ENCODE measurements at regions not wholly inside any gene's neighbourhood (a gene's known extent, or its start where the extent isn't known, plus 50 kb on each side); places are given as distances from the start of the nearest gene placed in this dataset.

DNA sequence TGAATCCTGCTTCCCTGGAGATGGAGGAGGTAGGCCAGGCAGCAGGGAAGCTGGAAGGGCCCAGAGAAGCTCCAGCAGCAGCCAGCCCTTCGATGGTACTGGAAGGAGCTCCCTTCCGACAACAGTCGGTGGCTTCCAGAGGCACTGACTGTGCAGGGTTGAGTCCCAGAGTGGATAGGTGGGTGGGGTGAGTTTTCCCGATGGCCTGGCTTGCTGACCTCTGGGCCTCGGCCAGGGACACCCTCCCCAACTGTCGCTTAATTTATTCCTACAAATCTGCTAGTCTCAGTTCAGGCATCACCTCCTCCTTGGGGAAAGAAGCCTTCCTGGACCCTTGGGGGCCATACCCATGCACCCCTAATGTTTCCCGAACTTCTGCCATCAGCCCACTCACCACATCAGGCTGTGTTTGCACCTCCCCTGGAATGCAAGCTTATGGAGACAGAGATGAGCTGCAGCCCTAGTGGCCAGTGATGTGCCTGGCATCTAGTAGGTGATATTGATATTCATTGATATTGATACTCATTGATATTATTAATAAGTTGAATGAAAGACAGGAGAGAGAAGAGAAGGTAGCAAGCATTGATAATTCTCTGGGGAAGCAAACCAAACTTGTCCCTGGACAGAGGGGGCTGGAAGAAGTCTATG lies 104.6 kb upstream of the BOD1 start:
- DNase-seq (ENCODE audit: low read depth) = no peak
- TF ChIP-seq, protein P1, sequence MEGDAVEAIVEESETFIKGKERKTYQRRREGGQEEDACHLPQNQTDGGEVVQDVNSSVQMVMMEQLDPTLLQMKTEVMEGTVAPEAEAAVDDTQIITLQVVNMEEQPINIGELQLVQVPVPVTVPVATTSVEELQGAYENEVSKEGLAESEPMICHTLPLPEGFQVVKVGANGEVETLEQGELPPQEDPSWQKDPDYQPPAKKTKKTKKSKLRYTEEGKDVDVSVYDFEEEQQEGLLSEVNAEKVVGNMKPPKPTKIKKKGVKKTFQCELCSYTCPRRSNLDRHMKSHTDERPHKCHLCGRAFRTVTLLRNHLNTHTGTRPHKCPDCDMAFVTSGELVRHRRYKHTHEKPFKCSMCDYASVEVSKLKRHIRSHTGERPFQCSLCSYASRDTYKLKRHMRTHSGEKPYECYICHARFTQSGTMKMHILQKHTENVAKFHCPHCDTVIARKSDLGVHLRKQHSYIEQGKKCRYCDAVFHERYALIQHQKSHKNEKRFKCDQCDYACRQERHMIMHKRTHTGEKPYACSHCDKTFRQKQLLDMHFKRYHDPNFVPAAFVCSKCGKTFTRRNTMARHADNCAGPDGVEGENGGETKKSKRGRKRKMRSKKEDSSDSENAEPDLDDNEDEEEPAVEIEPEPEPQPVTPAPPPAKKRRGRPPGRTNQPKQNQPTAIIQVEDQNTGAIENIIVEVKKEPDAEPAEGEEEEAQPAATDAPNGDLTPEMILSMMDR (IDR thresholded peaks at IDR 0.05; ENCODE audit: low read length, missing control alignments) = no peak
- H3K4me3 ChIP-seq (replicated peaks; ENCODE audit: low read depth, low read length) = no peak overlapping the region

GRCh38 chr5:173721601-173722232 lies 105.3 kb upstream of the BOD1 start:
- no peak for DNase-seq (ENCODE audit: low read depth)
- H3K4me3 ChIP-seq (replicated peaks; ENCODE audit: low read depth, low read length) = no peak overlapping the region
- TF ChIP-seq, protein P1 (IDR thresholded peaks at IDR 0.05; ENCODE audit: low read length, missing control alignments) = no peak

GRCh38 chr5:173726846-173727557 lies 110.6 kb upstream of the BOD1 start:
- TF ChIP-seq, protein P1 (IDR thresholded peaks at IDR 0.05; ENCODE audit: low read length, missing control alignments) = no peak
- no peak overlapping the region for H3K4me3 ChIP-seq (replicated peaks; ENCODE audit: low read depth, low read length)
- peak; percentile 11 for DNase-seq (ENCODE audit: low read depth)

GRCh38 chr5:173727839-173728778 lies 111.7 kb upstream of the BOD1 start:
- no peak for DNase-seq (ENCODE audit: low read depth)
- no peak overlapping the region for H3K4me3 ChIP-seq (replicated peaks; ENCODE audit: low read depth, low read length)
- TF ChIP-seq, protein P1 (IDR thresholded peaks at IDR 0.05; ENCODE audit: low read length, missing control alignments) = no peak

DNA sequence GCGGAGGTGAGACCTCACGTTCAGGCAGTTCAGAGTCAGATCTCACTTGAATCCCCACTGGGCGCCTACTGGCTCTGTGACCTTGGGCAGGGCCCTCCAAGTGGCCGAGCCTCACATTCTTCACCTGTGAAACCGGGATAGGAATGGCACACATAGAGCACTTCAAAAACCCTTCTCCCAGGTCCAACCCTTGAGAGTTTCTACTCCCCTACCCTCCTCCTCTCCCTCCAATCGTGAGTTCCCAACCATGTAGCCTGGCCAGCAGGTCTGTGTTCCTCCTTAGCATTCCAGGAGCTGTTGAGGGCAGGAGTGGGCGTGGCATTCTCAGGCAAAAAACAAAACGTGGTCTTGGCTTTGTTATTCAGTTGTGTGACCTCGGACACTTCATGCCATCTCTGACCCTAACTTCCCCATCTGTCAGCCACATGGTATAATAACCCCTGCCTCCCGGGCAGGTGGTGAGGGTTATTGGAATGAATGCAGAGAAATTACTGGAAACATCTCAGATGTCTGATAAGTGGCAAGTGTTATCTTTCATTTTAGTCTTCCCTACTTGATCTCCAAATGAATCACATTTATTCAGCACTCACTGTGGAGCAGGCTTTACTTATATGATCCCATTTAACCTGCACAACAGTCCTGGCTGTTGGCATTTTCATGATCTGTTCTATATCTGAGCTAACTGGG lies 112.8 kb upstream of the BOD1 start:
- no peak for DNase-seq (ENCODE audit: low read depth)
- TF ChIP-seq, protein P1 (IDR thresholded peaks at IDR 0.05; ENCODE audit: low read length, missing control alignments) = no peak
- no peak overlapping the region for H3K4me3 ChIP-seq (replicated peaks; ENCODE audit: low read depth, low read length)
